GM23338 (cell line): ENCODE measurements at regions not wholly inside any gene's neighbourhood (a gene's known extent, or its start where the extent isn't known, plus 50 kb on each side); places are given as distances from the start of the nearest gene placed in this dataset.

Experiments
- CREB1 ChIP-seq: fragments of 250-450 bp; sonication (Bioruptor Pico); IDR thresholded peaks from 2 replicates; pipeline ENCODE4 v1.5.0; 2020; ENCODE audit warnings: low read depth, mild to moderate bottlenecking, moderate library complexity
- CTCF ChIP-seq, 2 experiments: fragments of 200-600 bp in 1 of 2; sonication (generic) in 1 of 2; conservative IDR thresholded peaks; 2 replicates each; pipeline versions ENCODE4 v1.5.1 to v1.6.1; 2016 to 2017; ENCODE audit warnings: antibody characterized with exemption in 2 of 2, low read depth in 2 of 2, mild to moderate bottlenecking in 2 of 2, moderate library complexity in 1 of 2
- EZH2 ChIP-seq: fragments of 200-600 bp; sonication (generic); IDR thresholded peaks from one replicate; pipeline ENCODE4 v1.8.0; 2017; ENCODE audit warnings: antibody characterized with exemption, mild to moderate bottlenecking, low read depth; ENCODE audit not compliant: unreplicated experiment

- TF ChIP-seq CTCF (conservative IDR thresholded peaks at IDR 0.05; ENCODE audit: low read depth in 2 of 2) (no peak), CREB1 (CRISPR knock-in tag) (no peak), EZH2 (no peak)
Measured at GRCh38 chr11:119580081-119580480, 148.9 kb downstream of the NECTIN1 start.
